HUES64 (cell line): ENCODE measurements at regions not wholly inside any gene's neighbourhood (a gene's known extent, or its start where the extent isn't known, plus 50 kb on each side); places are given as distances from the start of the nearest gene placed in this dataset.

Experiments used
- H3K27ac ChIP-seq: 2 replicates; pipeline ENCODE4 v1.7.0; 2013; ENCODE audit warnings: low read depth, low read length, inconsistent platforms
- H3K27me3 ChIP-seq: 2 replicates; pipeline ENCODE4 v1.6.1; 2013; ENCODE audit warnings: mild to moderate bottlenecking, low read length; ENCODE audit not compliant: insufficient read depth
- H3K36me3 ChIP-seq: 2 replicates; pipeline ENCODE4 v1.6.1; 2013; ENCODE audit warnings: mild to moderate bottlenecking, low read length; ENCODE audit not compliant: insufficient read depth
- H3K4me1 ChIP-seq: 2 replicates; pipeline ENCODE4 v1.6.1; 2013; ENCODE audit warnings: mild to moderate bottlenecking, low read length, moderate library complexity; ENCODE audit not compliant: insufficient read depth
- H3K4me3 ChIP-seq: 2 replicates; pipeline ENCODE4 v1.5.1; 2013; ENCODE audit warnings: mild to moderate bottlenecking, low read length, moderate library complexity
- H3K9ac ChIP-seq: 2 replicates; pipeline ENCODE4 v1.6.1; 2013; ENCODE audit warnings: mild to moderate bottlenecking, low read depth, low read length
- H3K9me3 ChIP-seq: 2 replicates; pipeline ENCODE4 v1.6.1; 2013; ENCODE audit warnings: low read depth, low read length; ENCODE audit not compliant: insufficient read depth
- WGBS: fragments of 150-250, 120-280 bp; methylation state at CpG from one replicate; pipeline ENCODE4 v1.1.7; 2013; ENCODE audit warnings: missing lambda C conversion rate; 5-methylcytosine and 5-hydroxymethylcytosine counted together

- no peak overlapping the region for H3K9ac ChIP-seq
- H3K27ac ChIP-seq, result no peak overlapping the region
- no peak overlapping the region for H3K4me3 ChIP-seq
- H3K4me1 ChIP-seq, result no peaks in the 10 kb centered on the region
- H3K27me3 ChIP-seq, result no peaks in the 10 kb centered on the region
- 100% methylated on average over 1 of the region's 1 CpG for WGBS
- H3K9me3 ChIP-seq, result no peaks in the 10 kb centered on the region
- no peaks in the 10 kb centered on the region for H3K36me3 ChIP-seq
Observed at GRCh38 chr7:84844771-84845170, 342.1 kb downstream of the SEMA3D start.

GRCh38 chr7:84841809-84842208, 345.0 kb downstream of the SEMA3D start:
- Histone ChIP-seq H3K4me1 (no peaks in the 10 kb centered on the region), H3K36me3 (no peaks in the 10 kb centered on the region), H3K9me3 (no peaks in the 10 kb centered on the region), H3K9ac (no peak overlapping the region), H3K4me3 (no peak overlapping the region), H3K27ac (no peak overlapping the region), H3K27me3 (no peaks in the 10 kb centered on the region)
- WGBS, result 88% methylated on average over 2 of the region's 3 CpGs

GRCh38 chr7:84838857-84839256, 348.0 kb downstream of the SEMA3D start:
- Histone ChIP-seq H3K9me3 (no peaks in the 10 kb centered on the region), H3K9ac (no peak overlapping the region), H3K4me3 (no peak overlapping the region), H3K27ac (no peak overlapping the region), H3K4me1 (no peaks in the 10 kb centered on the region), H3K36me3 (no peaks in the 10 kb centered on the region), H3K27me3 (no peaks in the 10 kb centered on the region)
- 92% methylated on average over 5 of the region's 5 CpGs for WGBS

GRCh38 chr7:84837405-84837804, 349.5 kb downstream of the SEMA3D start:
- no peaks in the 10 kb centered on the region for H3K9me3 ChIP-seq
- H3K27me3 ChIP-seq, result no peaks in the 10 kb centered on the region
- H3K4me3 ChIP-seq, result no peak overlapping the region
- no CpG with 5 or more reads among the region's 2 CpGs for WGBS
- H3K4me1 ChIP-seq, result no peaks in the 10 kb centered on the region
- H3K9ac ChIP-seq, result no peak overlapping the region
- H3K27ac ChIP-seq, result no peak overlapping the region
- H3K36me3 ChIP-seq, result no peaks in the 10 kb centered on the region

- no peaks in the 10 kb centered on the region for H3K9me3 ChIP-seq
- no peak overlapping the region for H3K27ac ChIP-seq
- H3K27me3 ChIP-seq, result no peaks in the 10 kb centered on the region
- no peaks in the 10 kb centered on the region for H3K36me3 ChIP-seq
- H3K9ac ChIP-seq, result no peak overlapping the region
- H3K4me1 ChIP-seq, result no peaks in the 10 kb centered on the region
- H3K4me3 ChIP-seq, result no peak overlapping the region
Observed at GRCh38 chr7:84829719-84830118, 357.1 kb downstream of the SEMA3D start.

- 76% methylated on average over 3 of the region's 3 CpGs for WGBS
- Histone ChIP-seq H3K36me3 (no peaks in the 10 kb centered on the region), H3K4me1 (no peaks in the 10 kb centered on the region), H3K27me3 (no peaks in the 10 kb centered on the region), H3K4me3 (no peak overlapping the region), H3K9ac (no peak overlapping the region), H3K27ac (no peak overlapping the region), H3K9me3 (no peaks in the 10 kb centered on the region)
Observed at GRCh38 chr7:84824057-84824651, 362.7 kb downstream of the SEMA3D start.

GRCh38 chr7:84823530-84823929, 363.3 kb downstream of the SEMA3D start:
- no peak overlapping the region for H3K27ac ChIP-seq
- H3K36me3 ChIP-seq, result no peaks in the 10 kb centered on the region
- no peak overlapping the region for H3K4me3 ChIP-seq
- WGBS, result 93% methylated on average over 2 of the region's 2 CpGs
- no peaks in the 10 kb centered on the region for H3K4me1 ChIP-seq
- H3K27me3 ChIP-seq, result no peaks in the 10 kb centered on the region
- H3K9ac ChIP-seq, result no peak overlapping the region
- no peaks in the 10 kb centered on the region for H3K9me3 ChIP-seq

GRCh38 chr7:84822941-84823510, 363.8 kb downstream of the SEMA3D start:
- WGBS, result 95% methylated on average over 6 of the region's 6 CpGs

GRCh38 chr7:84821671-84822534, 365.0 kb downstream of the SEMA3D start:
- H3K27me3 ChIP-seq, result no peaks in the 10 kb centered on the region
- H3K4me3 ChIP-seq, result no peak overlapping the region
- H3K36me3 ChIP-seq, result no peaks in the 10 kb centered on the region
- no peak overlapping the region for H3K27ac ChIP-seq
- no peak overlapping the region for H3K9ac ChIP-seq
- WGBS, result 97% methylated on average over 3 of the region's 3 CpGs
- no peaks in the 10 kb centered on the region for H3K4me1 ChIP-seq
- no peaks in the 10 kb centered on the region for H3K9me3 ChIP-seq

More at GRCh38 chr7:84822941-84823510, 363.8 kb downstream of the SEMA3D start:
- H3K27me3 ChIP-seq, result no peaks in the 10 kb centered on the region
- no peak overlapping the region for H3K4me3 ChIP-seq
- H3K27ac ChIP-seq, result no peak overlapping the region
- no peaks in the 10 kb centered on the region for H3K9me3 ChIP-seq
- no peaks in the 10 kb centered on the region for H3K36me3 ChIP-seq
- H3K4me1 ChIP-seq, result no peaks in the 10 kb centered on the region
- H3K9ac ChIP-seq, result no peak overlapping the region

GRCh38 chr7:84820481-84820880, 366.4 kb downstream of the SEMA3D start:
- WGBS, result 8% methylated on average over 2 of the region's 2 CpGs
- no peaks in the 10 kb centered on the region for H3K27me3 ChIP-seq

GRCh38 chr7:84817016-84817415, 369.8 kb downstream of the SEMA3D start:
- Histone ChIP-seq H3K4me3 (no peak overlapping the region), H3K4me1 (no peaks in the 10 kb centered on the region), H3K27ac (no peak overlapping the region), H3K9me3 (no peaks in the 10 kb centered on the region), H3K9ac (no peak overlapping the region), H3K27me3 (no peaks in the 10 kb centered on the region), H3K36me3 (no peaks in the 10 kb centered on the region)
- WGBS, result 94% methylated on average over 1 of the region's 1 CpG

More at GRCh38 chr7:84820481-84820880, 366.4 kb downstream of the SEMA3D start:
- no peak overlapping the region for H3K27ac ChIP-seq
- no peaks in the 10 kb centered on the region for H3K9me3 ChIP-seq
- H3K36me3 ChIP-seq, result no peaks in the 10 kb centered on the region
- H3K4me1 ChIP-seq, result no peaks in the 10 kb centered on the region
- H3K9ac ChIP-seq, result no peak overlapping the region
- no peak overlapping the region for H3K4me3 ChIP-seq
